H9 (cell line): ENCODE measurements at regions not wholly inside any gene's neighbourhood (a gene's known extent, or its start where the extent isn't known, plus 50 kb on each side); places are given as distances from the start of the nearest gene placed in this dataset.

Experiments used
- DNase-seq: peaks from one replicate; pipeline ENCODE4 v3.0.0-alpha.2; 2017
- H2AFZ ChIP-seq: one replicate; pipeline ENCODE4 v1.6.1; 2013; ENCODE audit warnings: mild to moderate bottlenecking, low read length, control low read depth, moderate library complexity
- H2AK5ac ChIP-seq: 2 replicates; pipeline ENCODE4 v1.6.1; 2013; ENCODE audit warnings: low read length, control low read depth, mixed read lengths; ENCODE audit not compliant: insufficient read length
- H2BK120ac ChIP-seq: one replicate; pipeline ENCODE4 v1.6.1; 2013; ENCODE audit warnings: low read depth, mild to moderate bottlenecking, low read length, control low read depth, inconsistent platforms; ENCODE audit not compliant: poor library complexity, severe bottlenecking
- H2BK12ac ChIP-seq: 2 replicates; pipeline ENCODE4 v1.6.1; 2013; ENCODE audit warnings: low read length, control low read depth, mixed read lengths, low read depth; ENCODE audit not compliant: insufficient read length
- H2BK15ac ChIP-seq: 2 replicates; pipeline ENCODE4 v1.6.1; 2013; ENCODE audit warnings: low read depth, low read length, control low read depth
- H2BK20ac ChIP-seq: one replicate; pipeline ENCODE4 v1.6.1; 2013; ENCODE audit warnings: low read depth, mild to moderate bottlenecking, low read length, control low read depth, inconsistent platforms; ENCODE audit not compliant: poor library complexity, severe bottlenecking
- H2BK5ac ChIP-seq: 2 replicates; pipeline ENCODE4 v1.6.1; 2013; ENCODE audit warnings: low read length, control low read depth, mixed read lengths; ENCODE audit not compliant: insufficient read length
- H3K14ac ChIP-seq: 2 replicates; pipeline ENCODE4 v1.6.1; 2013; ENCODE audit warnings: low read length, control low read depth; ENCODE audit not compliant: insufficient read depth
- H3K18ac ChIP-seq: 2 replicates; pipeline ENCODE4 v1.6.1; 2013; ENCODE audit warnings: low read depth, mild to moderate bottlenecking, mixed read lengths, low read length, control low read depth; ENCODE audit not compliant: insufficient read length
- H3K23ac ChIP-seq: 2 replicates; pipeline ENCODE4 v1.6.1; 2013; ENCODE audit warnings: low read length, control low read depth, mixed read lengths, low read depth; ENCODE audit not compliant: insufficient read length
- H3K23me2 ChIP-seq: 2 replicates; pipeline ENCODE4 v1.6.1; 2013; ENCODE audit warnings: low read depth, mild to moderate bottlenecking, mixed read lengths, low read length, control low read depth; ENCODE audit not compliant: insufficient read length, poor library complexity, severe bottlenecking
- H3K27ac ChIP-seq: 2 replicates; pipeline ENCODE4 v1.5.1; 2013; ENCODE audit warnings: low read length, control low read depth, mixed read lengths, low read depth; ENCODE audit not compliant: insufficient read length
- H3K27me3 ChIP-seq: 2 replicates; pipeline ENCODE4 v1.6.1; 2013; ENCODE audit warnings: low read length, control low read depth, inconsistent platforms; ENCODE audit not compliant: insufficient read depth
- H3K4ac ChIP-seq: 2 replicates; pipeline ENCODE4 v1.6.1; 2013; ENCODE audit warnings: low read depth, mild to moderate bottlenecking, control low read depth, inconsistent platforms, low read length, moderate library complexity
- H3K4me1 ChIP-seq: 2 replicates; pipeline ENCODE4 v1.6.1; 2013; ENCODE audit warnings: low read length, control low read depth, inconsistent platforms; ENCODE audit not compliant: insufficient read depth
- H3K4me2 ChIP-seq: 2 replicates; pipeline ENCODE4 v1.6.1; 2013; ENCODE audit warnings: low read length, control low read depth, mixed read lengths; ENCODE audit not compliant: insufficient read length, insufficient read depth
- H3K56ac ChIP-seq: 2 replicates; pipeline ENCODE4 v1.6.1; 2013; ENCODE audit warnings: low read depth, mild to moderate bottlenecking, mixed read lengths, low read length, control low read depth; ENCODE audit not compliant: insufficient read length
- H3K79me1 ChIP-seq: 2 replicates; pipeline ENCODE4 v1.6.1; 2013; ENCODE audit warnings: low read depth, mild to moderate bottlenecking, moderate library complexity, low read length, control low read depth, inconsistent platforms; ENCODE audit not compliant: insufficient read depth, poor library complexity, severe bottlenecking
- H3K79me2 ChIP-seq: 2 replicates; pipeline ENCODE4 v1.6.1; 2013; ENCODE audit warnings: low read length, control low read depth, inconsistent platforms; ENCODE audit not compliant: insufficient read depth
- H3K9ac ChIP-seq: 2 replicates; pipeline ENCODE4 v1.6.1; 2013; ENCODE audit warnings: low read length, control low read depth, mixed read lengths; ENCODE audit not compliant: insufficient read length; ENCODE audit errors: extremely low read depth
- H3K9me3 ChIP-seq: one replicate; pipeline ENCODE4 v1.6.1; 2013; ENCODE audit warnings: low read depth, low read length, inconsistent platforms; ENCODE audit not compliant: control insufficient read depth
- H3T11ph ChIP-seq: one replicate; pipeline ENCODE4 v1.6.1; 2013; ENCODE audit warnings: mild to moderate bottlenecking, low read length, control low read depth, inconsistent platforms
- H4K20me1 ChIP-seq: one replicate; pipeline ENCODE4 v1.6.1; 2013; ENCODE audit not compliant: control insufficient read depth, insufficient read length, insufficient read depth
- H4K5ac ChIP-seq: 2 replicates; pipeline ENCODE4 v1.6.1; 2013; ENCODE audit warnings: low read depth, mild to moderate bottlenecking, mixed read lengths, low read length, control low read depth; ENCODE audit not compliant: insufficient read length
- H4K8ac ChIP-seq: replicated peaks from 2 replicates; pipeline ENCODE4 v1.6.1; 2013; ENCODE audit warnings: low read length, control low read depth, mixed read lengths, low read depth; ENCODE audit not compliant: insufficient read length
- H4K91ac ChIP-seq: 2 replicates; pipeline ENCODE4 v1.6.1; 2013; ENCODE audit warnings: low read depth, mild to moderate bottlenecking, moderate library complexity, mixed read lengths, low read length, control low read depth; ENCODE audit not compliant: insufficient read length
- H3K27ac Mint-ChIP-seq, 3 experiments: 2 replicates in 2 of 3; 3 replicates in 1 of 3; pipeline ENCODE4 v1.8.0; 2020 to 2021; ENCODE audit warnings: mixed read lengths in 3 of 3, mild to moderate bottlenecking in 1 of 3, moderate library complexity in 1 of 3
- H3K27me3 Mint-ChIP-seq: 2 replicates; pipeline ENCODE4 v1.8.0; 2021; ENCODE audit warnings: low read depth, mild to moderate bottlenecking, moderate library complexity, mixed read lengths
- H3K36me3 Mint-ChIP-seq, 3 experiments: 2 replicates in 2 of 3; 3 replicates in 1 of 3; pipeline ENCODE4 v1.8.0; 2020 to 2021; ENCODE audit warnings: low read depth in 3 of 3, mixed read lengths in 3 of 3; ENCODE audit not compliant: insufficient read depth in 1 of 3
- H3K4me1 Mint-ChIP-seq, 2 experiments: 2 replicates each; pipeline ENCODE4 v1.8.0; 2020; ENCODE audit warnings: mixed read lengths in 2 of 2
- H3K4me3 Mint-ChIP-seq, 2 experiments: 2 replicates in 1 of 2; 3 replicates in 1 of 2; pipeline ENCODE4 v1.8.0; 2020 to 2021; ENCODE audit warnings: mild to moderate bottlenecking in 2 of 2, mixed read lengths in 2 of 2, moderate library complexity in 1 of 2
- H3K9me3 Mint-ChIP-seq, 2 experiments: 2 replicates in 1 of 2; 3 replicates in 1 of 2; pipeline ENCODE4 v1.8.0; 2020; ENCODE audit warnings: mild to moderate bottlenecking in 2 of 2, mixed read lengths in 2 of 2, moderate library complexity in 1 of 2
- WGBS: extraction: QIAGEN DNeasy Blood & Tissue Kit; methylation state at CpG from one replicate; pipeline ENCODE4 v1.1.7; 2013; ENCODE audit warnings: missing lambda C conversion rate, low lambda C conversion rate, mixed read lengths; ENCODE audit not compliant: insufficient read length; ENCODE audit errors: extremely low coverage; 5-methylcytosine and 5-hydroxymethylcytosine counted together
- TF ChIP-seq, protein P1 (sequence below): fragments of 200-600 bp; sonication (generic); conservative IDR thresholded peaks from 3 replicates; pipeline ENCODE4 v1.8.0; 2021; ENCODE audit warnings: antibody characterized with exemption, mild to moderate bottlenecking

DNA sequence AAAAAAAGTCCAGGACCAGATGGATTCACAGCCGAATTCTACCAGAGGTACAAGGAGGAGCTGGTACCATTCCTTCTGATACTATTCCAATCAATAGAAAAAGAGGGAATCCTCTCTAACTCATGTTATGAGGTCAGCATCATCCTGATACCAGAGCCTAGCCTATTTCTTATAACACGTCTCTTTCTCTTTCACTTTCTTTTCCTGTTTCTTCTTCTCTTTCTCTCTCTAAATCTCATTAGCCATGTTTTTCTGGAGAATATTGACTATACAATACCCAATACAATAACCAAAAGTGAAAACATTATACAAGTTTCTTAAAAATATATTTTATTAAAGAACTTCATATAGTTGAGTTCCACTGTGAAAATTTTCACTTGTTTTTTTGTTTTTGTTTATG lies 1154.9 kb upstream of the PCDH7 start:
- no peaks in the 10 kb centered on the region; a peak in 1 of 7 replicates for H3K36me3 Mint-ChIP-seq
- Histone ChIP-seq H3K79me1 (no peaks in the 10 kb centered on the region), H3K9me3 (no peaks in the 10 kb centered on the region), H3K4me1 (no peaks in the 10 kb centered on the region), H2AK5ac (no peak overlapping the region), H4K20me1 (no peaks in the 10 kb centered on the region), H4K8ac (no peak overlapping the region), H3K14ac (no peak overlapping the region), H3K4ac (no peak overlapping the region), H4K5ac (no peak overlapping the region), H3K56ac (no peak overlapping the region), H3K23ac (no peak overlapping the region), H2BK120ac (no peak overlapping the region), H4K91ac (no peak overlapping the region), H3K23me2 (no peaks in the 10 kb centered on the region), H3K18ac (no peak overlapping the region), H3K27me3 (no peaks in the 10 kb centered on the region), H2BK15ac (no peak overlapping the region), H2BK5ac (no peak overlapping the region), H3K79me2 (no peaks in the 10 kb centered on the region), H2AFZ (no peak overlapping the region), H3T11ph (no peak overlapping the region), H2BK12ac (no peak overlapping the region), H3K27ac (no peak overlapping the region), H3K9ac (no peak overlapping the region), H2BK20ac (no peak overlapping the region), H3K4me2 (no peak overlapping the region)
- peaks cover 0 to 5% of the 10 kb centered on the region in 2 experiments; a peak in 3 of 5 replicates for H3K9me3 Mint-ChIP-seq
- TF ChIP-seq, protein P1, sequence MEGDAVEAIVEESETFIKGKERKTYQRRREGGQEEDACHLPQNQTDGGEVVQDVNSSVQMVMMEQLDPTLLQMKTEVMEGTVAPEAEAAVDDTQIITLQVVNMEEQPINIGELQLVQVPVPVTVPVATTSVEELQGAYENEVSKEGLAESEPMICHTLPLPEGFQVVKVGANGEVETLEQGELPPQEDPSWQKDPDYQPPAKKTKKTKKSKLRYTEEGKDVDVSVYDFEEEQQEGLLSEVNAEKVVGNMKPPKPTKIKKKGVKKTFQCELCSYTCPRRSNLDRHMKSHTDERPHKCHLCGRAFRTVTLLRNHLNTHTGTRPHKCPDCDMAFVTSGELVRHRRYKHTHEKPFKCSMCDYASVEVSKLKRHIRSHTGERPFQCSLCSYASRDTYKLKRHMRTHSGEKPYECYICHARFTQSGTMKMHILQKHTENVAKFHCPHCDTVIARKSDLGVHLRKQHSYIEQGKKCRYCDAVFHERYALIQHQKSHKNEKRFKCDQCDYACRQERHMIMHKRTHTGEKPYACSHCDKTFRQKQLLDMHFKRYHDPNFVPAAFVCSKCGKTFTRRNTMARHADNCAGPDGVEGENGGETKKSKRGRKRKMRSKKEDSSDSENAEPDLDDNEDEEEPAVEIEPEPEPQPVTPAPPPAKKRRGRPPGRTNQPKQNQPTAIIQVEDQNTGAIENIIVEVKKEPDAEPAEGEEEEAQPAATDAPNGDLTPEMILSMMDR, result no peak
- 100% methylated on average over 1 of the region's 2 CpGs for WGBS
- H3K27me3 Mint-ChIP-seq, result no peaks in the 10 kb centered on the region
- H3K4me1 Mint-ChIP-seq, result peaks cover 0 to 2% of the 10 kb centered on the region in 2 experiments; a peak in 1 of 4 replicates
- H3K27ac Mint-ChIP-seq, result no peak overlapping the region
- H3K4me3 Mint-ChIP-seq, result no peak overlapping the region
- DNase-seq, result no peak
